H1 (cell line): ENCODE measurements at regions not wholly inside any gene's neighbourhood (a gene's known extent, or its start where the extent isn't known, plus 50 kb on each side); places are given as distances from the start of the nearest gene placed in this dataset.

ENCODE experiments used
- CBX5 ChIP-seq: fragments of 300-800, 300-1000 bp; sonication (generic); IDR thresholded peaks from 2 replicates; pipeline ENCODE4 v1.7.1; 2016; ENCODE audit warnings: antibody characterized with exemption, low read length, low read depth
- CEBPB ChIP-seq: IDR thresholded peaks from 2 replicates; pipeline ENCODE4 v1.6.1; 2012; ENCODE audit warnings: low read depth, low read length
- CHD7 ChIP-seq: fragments of 300-600 bp; sonication (generic); IDR thresholded peaks from 2 replicates; pipeline ENCODE4 v1.7.1; 2012; ENCODE audit warnings: low read length, moderate library complexity, mild to moderate bottlenecking, inconsistent platforms; ENCODE audit not compliant: insufficient replicate concordance
- E2F6 ChIP-seq: IDR thresholded peaks from 2 replicates; pipeline ENCODE4 v1.6.1; 2012; ENCODE audit warnings: inconsistent platforms
- PHF8 ChIP-seq: fragments of 200-600 bp; sonication (generic); conservative IDR thresholded peaks from 2 replicates; pipeline ENCODE4 v1.7.1; 2012; ENCODE audit warnings: low read depth, mild to moderate bottlenecking, inconsistent platforms, low read length, moderate library complexity
- SIN3A ChIP-seq, 2 experiments: IDR thresholded peaks in 1 of 2; conservative IDR thresholded peaks in 1 of 2; 2 replicates each; pipeline ENCODE4 v1.6.1; 2011 to 2012; ENCODE audit warnings: low read length in 2 of 2, improper control_type of control experiment in 1 of 2, low read depth in 1 of 2, mild to moderate bottlenecking in 1 of 2
- SIRT6 ChIP-seq: IDR thresholded peaks from one replicate; pipeline ENCODE4 v1.7.1; 2012; ENCODE audit warnings: low read length, inconsistent platforms

DNA sequence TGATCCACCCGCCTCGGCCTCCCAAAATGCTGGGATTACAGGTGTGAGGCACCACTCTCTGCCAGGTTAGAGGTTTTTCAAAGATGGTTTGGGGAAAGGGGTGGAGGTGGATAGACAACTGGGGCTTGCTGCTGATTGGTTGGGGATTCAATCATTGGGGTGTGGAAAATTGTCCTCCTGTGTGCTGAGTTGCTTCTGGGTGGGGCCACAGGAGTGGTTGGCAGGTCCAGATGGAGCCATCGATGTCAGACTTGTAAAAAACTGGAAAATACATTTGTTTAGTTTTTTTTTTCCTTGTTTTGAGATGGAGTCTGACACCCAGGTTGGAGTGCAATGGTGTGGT lies 61.9 kb upstream of the CLINT1 start (continued):
- no peak for TF ChIP-seq CHD7
- no peak for TF ChIP-seq SIN3A (conservative IDR thresholded peaks at IDR 0.05 in 1 of 2, IDR thresholded peaks at IDR 0.05 in 1 of 2; ENCODE audit: low read depth in 1 of 2, low read length in 2 of 2)
- TF ChIP-seq CBX5, result no peak
- no peak for TF ChIP-seq CEBPB
- no peak for TF ChIP-seq PHF8
- TF ChIP-seq E2F6, result no peak
- no peak for TF ChIP-seq SIRT6
